ENCODE measurements at regions not wholly inside any gene's neighbourhood (a gene's known extent, or its start where the extent isn't known, plus 50 kb on each side); places are given as distances from the start of the nearest gene placed in this dataset.

DNA sequence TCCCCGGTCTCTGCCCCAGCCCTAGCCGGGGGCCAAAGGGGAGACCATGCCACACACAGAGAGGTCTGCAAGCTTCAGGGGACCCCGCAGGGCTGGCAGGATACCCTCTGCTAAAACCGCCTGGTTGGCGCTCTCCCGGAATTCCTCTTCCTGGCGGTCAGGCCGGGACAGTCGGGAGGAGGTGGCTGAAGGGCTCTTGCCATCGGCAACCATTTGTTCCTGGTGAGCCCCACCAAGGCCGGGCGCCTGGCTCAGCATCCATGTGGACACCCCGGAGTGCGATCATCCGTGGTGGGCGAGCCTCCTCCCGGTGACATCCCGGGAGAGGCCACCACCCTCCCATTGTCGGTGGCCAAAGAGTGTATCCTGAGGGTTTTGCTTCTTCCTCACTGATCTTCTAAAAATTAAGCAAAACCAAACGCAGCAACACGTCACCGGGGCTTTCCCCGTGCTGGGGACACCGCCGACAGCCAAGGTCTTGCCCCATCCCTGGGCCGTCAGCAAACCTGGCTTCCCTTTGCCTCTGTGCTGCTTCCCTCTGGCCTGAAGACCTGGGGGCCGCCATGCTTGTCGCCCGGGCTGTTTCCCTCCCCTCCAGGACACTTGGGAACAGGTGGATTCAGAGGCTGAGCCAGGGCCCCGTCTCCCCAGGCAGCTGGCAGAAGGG is 59.1 kb upstream of the TTC34 start:
- Histone ChIP-seq H3K27ac (no peak overlapping the region), H3K4me1 (ENCODE audit: low read depth) (no peaks in the 10 kb centered on the region), H3K36me3 (no peaks in the 10 kb centered on the region), H3K27me3 (no peaks in the 10 kb centered on the region), H3K4me3 (no peak overlapping the region), H3K9me3 (ENCODE audit: low read depth) (no peaks in the 10 kb centered on the region)
- DNase-seq (ENCODE audit: low read depth in 1 of 2, low spot score in 1 of 2), result no peak
- no peak for TF ChIP-seq CTCF (IDR thresholded peaks at IDR 0.05; ENCODE audit: low read depth, low read length)

DNA sequence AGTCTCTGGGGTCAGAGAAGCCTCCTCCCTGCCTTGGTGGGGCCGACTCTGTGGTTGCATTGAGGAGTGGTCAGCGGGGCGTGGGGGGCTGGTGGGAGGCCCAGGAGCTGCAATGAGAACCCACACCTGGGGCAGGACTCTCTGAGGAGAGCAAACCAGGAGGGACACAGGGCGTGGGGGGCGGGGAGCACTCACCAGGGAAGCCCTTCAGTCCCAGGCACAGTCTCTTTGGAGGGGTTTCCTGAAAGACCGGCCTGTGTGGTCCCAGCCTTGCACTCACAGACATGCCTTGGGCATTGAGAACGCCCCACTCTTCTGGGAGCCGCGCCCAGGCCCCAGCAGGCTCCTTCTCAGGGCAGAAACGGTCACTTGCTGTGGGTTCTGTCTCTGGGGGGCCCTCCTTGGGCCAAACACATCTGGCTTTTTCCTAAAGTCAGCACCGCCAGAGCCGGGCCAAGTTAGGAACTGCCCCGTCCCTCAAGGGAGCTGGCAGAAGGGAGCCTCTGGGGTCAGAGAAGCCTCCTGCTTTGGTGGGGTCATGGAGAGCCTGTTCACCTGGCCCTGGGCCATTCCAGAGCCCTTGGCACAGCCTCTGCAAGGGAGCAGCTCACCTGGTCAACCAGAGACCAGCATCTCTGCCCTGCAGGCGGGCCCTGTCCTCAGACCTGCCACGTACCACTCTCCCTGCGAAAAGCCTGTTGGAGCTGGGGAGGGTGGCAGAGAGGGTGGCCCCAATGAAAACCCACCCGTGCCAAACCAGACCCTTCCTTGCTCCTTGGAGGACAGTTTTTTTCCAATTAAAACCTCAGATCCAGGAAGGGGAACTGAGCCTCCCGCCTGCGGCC is 59.9 kb upstream of the TTC34 start:
- no peaks in the 10 kb centered on the region for H3K4me1 ChIP-seq (ENCODE audit: low read depth)
- H3K9me3 ChIP-seq (ENCODE audit: low read depth), result no peaks in the 10 kb centered on the region
- no peaks in the 10 kb centered on the region for H3K36me3 ChIP-seq
- no peak for DNase-seq (ENCODE audit: low read depth in 1 of 2, low spot score in 1 of 2)
- H3K4me3 ChIP-seq, result no peak overlapping the region
- TF ChIP-seq CTCF (IDR thresholded peaks at IDR 0.05; ENCODE audit: low read depth, low read length), result no peak
- no peak overlapping the region for H3K27ac ChIP-seq
- H3K27me3 ChIP-seq, result no peaks in the 10 kb centered on the region

- Histone ChIP-seq H3K4me1 (ENCODE audit: low read depth) (no peaks in the 10 kb centered on the region), H3K27ac (no peak overlapping the region), H3K27me3 (no peaks in the 10 kb centered on the region), H3K9me3 (ENCODE audit: low read depth) (no peaks in the 10 kb centered on the region), H3K4me3 (no peak overlapping the region), H3K36me3 (no peaks in the 10 kb centered on the region)
- TF ChIP-seq CTCF (IDR thresholded peaks at IDR 0.05; ENCODE audit: low read depth, low read length), result no peak
- no peak for DNase-seq (ENCODE audit: low read depth in 1 of 2, low spot score in 1 of 2)
Observed at GRCh38 chr1:2861988-2862813, 60.7 kb upstream of the TTC34 start.

DNA sequence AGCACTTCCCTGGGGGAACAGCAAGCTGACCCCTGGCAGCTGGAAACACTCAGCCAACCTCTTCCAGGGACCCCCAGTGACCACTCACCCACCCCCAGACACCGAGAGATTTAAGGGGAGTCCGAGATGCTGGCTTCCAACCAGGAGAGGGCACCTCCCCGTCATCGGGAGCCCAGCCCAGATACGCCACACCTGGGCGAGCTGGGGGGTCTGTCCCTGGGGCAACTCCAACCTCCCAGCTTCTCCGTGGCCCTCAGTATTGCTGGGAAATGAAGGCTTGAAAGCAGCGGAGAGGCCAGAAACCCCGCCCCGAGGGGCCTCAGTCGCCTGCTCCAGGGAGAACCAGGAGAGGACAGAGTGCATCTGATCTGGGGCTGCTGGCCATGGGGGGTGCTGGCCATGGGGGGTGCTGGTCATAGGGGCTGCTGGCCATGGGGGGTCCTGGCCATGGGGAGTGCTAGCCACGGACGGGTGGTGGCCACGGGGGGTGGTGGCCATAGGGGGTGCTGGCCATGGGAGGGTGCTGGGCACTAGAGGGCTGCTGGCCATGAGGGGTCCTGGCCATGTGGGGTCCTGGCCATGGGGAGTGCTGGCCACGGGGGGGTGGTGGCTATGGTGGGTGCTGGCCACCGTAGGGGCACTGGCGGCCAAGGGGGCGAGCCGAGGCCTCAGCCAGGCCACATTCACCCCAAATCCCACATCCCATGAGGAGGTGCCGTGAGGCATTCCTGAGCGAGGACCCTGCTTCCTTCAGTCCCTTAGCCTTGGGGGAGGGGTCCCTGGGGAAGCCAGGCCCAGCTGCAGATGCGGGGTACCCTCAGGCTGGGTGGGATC is 61.5 kb upstream of the TTC34 start:
- no peaks in the 10 kb centered on the region for H3K36me3 ChIP-seq

More for the DNA sequence above, 61.5 kb upstream of the TTC34 start:
- H3K4me3 ChIP-seq, result no peak overlapping the region
- no peak overlapping the region for H3K27ac ChIP-seq
- TF ChIP-seq CTCF (IDR thresholded peaks at IDR 0.05; ENCODE audit: low read depth, low read length), result no peak
- no peaks in the 10 kb centered on the region for H3K27me3 ChIP-seq
- no peaks in the 10 kb centered on the region for H3K9me3 ChIP-seq (ENCODE audit: low read depth)
- H3K4me1 ChIP-seq (ENCODE audit: low read depth), result no peaks in the 10 kb centered on the region
- DNase-seq (ENCODE audit: low read depth in 1 of 2, low spot score in 1 of 2), result no peak
